HEK293T (cell line): ENCODE measurements at regions not wholly inside any gene's neighbourhood (a gene's known extent, or its start where the extent isn't known, plus 50 kb on each side); places are given as distances from the start of the nearest gene placed in this dataset.

Source experiments
- BHLHE40 ChIP-seq: fragments of 450-650 bp; IDR thresholded peaks from 2 replicates; pipeline ENCODE4 v1.6.1; 2016; ENCODE audit warnings: mild to moderate bottlenecking, moderate library complexity, borderline replicate concordance
- CTBP1 ChIP-seq: fragments of 450-650 bp; IDR thresholded peaks from 2 replicates; pipeline ENCODE4 v1.6.1; 2016; ENCODE audit warnings: borderline replicate concordance
- FOXA1 ChIP-seq: fragments of 450-650 bp; IDR thresholded peaks from 2 replicates; pipeline ENCODE4 v1.6.1; 2016; ENCODE audit warnings: mild to moderate bottlenecking
- FOXK2 ChIP-seq: fragments of 450-650 bp; IDR thresholded peaks from 2 replicates; pipeline ENCODE4 v1.6.1; 2016; ENCODE audit warnings: mild to moderate bottlenecking
- FOXM1 ChIP-seq: fragments of 450-650 bp; IDR thresholded peaks from 2 replicates; pipeline ENCODE4 v1.6.1; 2017; ENCODE audit warnings: mild to moderate bottlenecking, borderline replicate concordance
- HDGF ChIP-seq: fragments of 450-650 bp; IDR thresholded peaks from 2 replicates; pipeline ENCODE4 v1.6.1; 2017; ENCODE audit warnings: antibody characterized with exemption, borderline replicate concordance
- L3MBTL2 ChIP-seq: fragments of 450-650 bp; conservative IDR thresholded peaks from 2 replicates; pipeline ENCODE4 v1.6.1; 2016; ENCODE audit warnings: mild to moderate bottlenecking
- LEF1 ChIP-seq: fragments of 450-650 bp; IDR thresholded peaks from 2 replicates; pipeline ENCODE4 v1.6.1; 2017; ENCODE audit warnings: mild to moderate bottlenecking, borderline replicate concordance
- NFRKB ChIP-seq: fragments of 450-650 bp; IDR thresholded peaks from 2 replicates; pipeline ENCODE4 v1.6.1; 2016; ENCODE audit warnings: mild to moderate bottlenecking, moderate library complexity
- SP1 ChIP-seq: fragments of 450-650 bp; IDR thresholded peaks from 2 replicates; pipeline ENCODE4 v1.6.1; 2017
- SUZ12 ChIP-seq: fragments of 450-650 bp; IDR thresholded peaks from 2 replicates; pipeline ENCODE4 v1.6.1; 2016; ENCODE audit warnings: mild to moderate bottlenecking
- TARDBP ChIP-seq: fragments of 450-650 bp; IDR thresholded peaks from 2 replicates; pipeline ENCODE4 v1.6.1; 2016
- TF ChIP-seq, protein P1 (sequence below): fragments of 450-650 bp; IDR thresholded peaks from 2 replicates; pipeline ENCODE4 v1.6.1; 2016

DNA sequence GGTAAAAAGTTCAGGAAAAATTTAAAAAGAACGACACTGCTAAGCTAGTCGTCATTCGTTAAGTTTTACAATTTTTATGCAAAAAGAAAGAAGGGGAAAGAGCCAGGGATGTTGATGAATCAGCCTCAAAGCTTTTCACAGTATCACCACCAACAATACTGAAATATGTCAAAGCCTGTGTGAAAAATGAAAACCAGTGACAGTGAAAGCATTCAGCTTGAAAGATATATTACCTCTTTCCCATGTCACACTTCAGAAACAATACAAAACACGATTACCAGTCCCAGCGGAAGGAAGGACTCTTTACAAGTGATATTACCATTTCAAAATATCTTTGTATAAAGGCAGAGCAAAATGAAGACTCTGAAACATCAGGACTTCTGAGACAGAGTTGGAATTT, 489.2 kb downstream of the EPHA7 start:
- no peak for TF ChIP-seq L3MBTL2
- no peak for TF ChIP-seq SP1
- TF ChIP-seq FOXA1 = no peak
- TF ChIP-seq CTBP1 = no peak
- TF ChIP-seq SUZ12 = no peak
- TF ChIP-seq BHLHE40 = no peak
- no peak for TF ChIP-seq TARDBP
- no peak for TF ChIP-seq NFRKB
- TF ChIP-seq HDGF = no peak
- TF ChIP-seq FOXM1 = no peak
- TF ChIP-seq, protein P1, sequence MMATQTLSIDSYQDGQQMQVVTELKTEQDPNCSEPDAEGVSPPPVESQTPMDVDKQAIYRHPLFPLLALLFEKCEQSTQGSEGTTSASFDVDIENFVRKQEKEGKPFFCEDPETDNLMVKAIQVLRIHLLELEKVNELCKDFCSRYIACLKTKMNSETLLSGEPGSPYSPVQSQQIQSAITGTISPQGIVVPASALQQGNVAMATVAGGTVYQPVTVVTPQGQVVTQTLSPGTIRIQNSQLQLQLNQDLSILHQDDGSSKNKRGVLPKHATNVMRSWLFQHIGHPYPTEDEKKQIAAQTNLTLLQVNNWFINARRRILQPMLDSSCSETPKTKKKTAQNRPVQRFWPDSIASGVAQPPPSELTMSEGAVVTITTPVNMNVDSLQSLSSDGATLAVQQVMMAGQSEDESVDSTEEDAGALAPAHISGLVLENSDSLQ = no peak
- no peak for TF ChIP-seq FOXK2
- no peak for TF ChIP-seq LEF1
